Fibroblast of pulmonary artery (primary cell): ENCODE measurements at regions not wholly inside any gene's neighbourhood (a gene's known extent, or its start where the extent isn't known, plus 50 kb on each side); places are given as distances from the start of the nearest gene placed in this dataset.

Source experiments
- DNase-seq: peaks from one replicate; pipeline ENCODE4 v3.0.0-alpha.2; 2010; ENCODE audit warnings: low read depth
- H3K4me3 ChIP-seq: replicated peaks from 2 replicates; pipeline ENCODE4 v1.5.1; 2011; ENCODE audit warnings: low read depth, mild to moderate bottlenecking, control low read depth, low read length, moderate library complexity
- TF ChIP-seq, protein P1 (sequence below): IDR thresholded peaks from 2 replicates; pipeline ENCODE4 v1.5.1; 2011; ENCODE audit warnings: mild to moderate bottlenecking, control low read depth, low read length, inconsistent platforms; ENCODE audit errors: missing control alignments

DNA sequence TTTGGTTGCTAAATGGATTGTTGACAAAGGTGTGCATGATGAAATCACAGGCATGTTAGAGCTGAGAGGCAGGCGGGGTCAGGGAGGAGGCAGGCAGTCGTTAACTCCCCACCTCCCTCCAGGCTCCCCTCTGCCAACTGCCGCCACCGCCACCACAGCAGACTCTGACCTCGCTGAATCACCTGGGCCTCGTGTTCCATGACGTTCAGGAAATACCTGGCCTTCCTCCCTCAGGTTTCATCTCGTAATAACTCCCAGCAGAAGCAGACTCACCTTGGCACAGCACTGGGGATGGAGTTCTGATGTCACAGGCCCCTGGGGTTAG, 198.5 kb downstream of the KATNAL1 start:
- DNase-seq, result no peak
- TF ChIP-seq, protein P1, sequence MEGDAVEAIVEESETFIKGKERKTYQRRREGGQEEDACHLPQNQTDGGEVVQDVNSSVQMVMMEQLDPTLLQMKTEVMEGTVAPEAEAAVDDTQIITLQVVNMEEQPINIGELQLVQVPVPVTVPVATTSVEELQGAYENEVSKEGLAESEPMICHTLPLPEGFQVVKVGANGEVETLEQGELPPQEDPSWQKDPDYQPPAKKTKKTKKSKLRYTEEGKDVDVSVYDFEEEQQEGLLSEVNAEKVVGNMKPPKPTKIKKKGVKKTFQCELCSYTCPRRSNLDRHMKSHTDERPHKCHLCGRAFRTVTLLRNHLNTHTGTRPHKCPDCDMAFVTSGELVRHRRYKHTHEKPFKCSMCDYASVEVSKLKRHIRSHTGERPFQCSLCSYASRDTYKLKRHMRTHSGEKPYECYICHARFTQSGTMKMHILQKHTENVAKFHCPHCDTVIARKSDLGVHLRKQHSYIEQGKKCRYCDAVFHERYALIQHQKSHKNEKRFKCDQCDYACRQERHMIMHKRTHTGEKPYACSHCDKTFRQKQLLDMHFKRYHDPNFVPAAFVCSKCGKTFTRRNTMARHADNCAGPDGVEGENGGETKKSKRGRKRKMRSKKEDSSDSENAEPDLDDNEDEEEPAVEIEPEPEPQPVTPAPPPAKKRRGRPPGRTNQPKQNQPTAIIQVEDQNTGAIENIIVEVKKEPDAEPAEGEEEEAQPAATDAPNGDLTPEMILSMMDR, result no peak
- H3K4me3 ChIP-seq, result no peak overlapping the region

- no peak for DNase-seq
- no peak overlapping the region for H3K4me3 ChIP-seq
- TF ChIP-seq, protein P1, result no peak
These were observed 199.0 kb downstream of the KATNAL1 start for GRCh38 chr13:30108216-30108912.

GRCh38 chr13:30107521-30108136, 199.7 kb downstream of the KATNAL1 start:
- H3K4me3 ChIP-seq, result no peak overlapping the region
- DNase-seq, result no peak
- TF ChIP-seq, protein P1, result no peak

DNA sequence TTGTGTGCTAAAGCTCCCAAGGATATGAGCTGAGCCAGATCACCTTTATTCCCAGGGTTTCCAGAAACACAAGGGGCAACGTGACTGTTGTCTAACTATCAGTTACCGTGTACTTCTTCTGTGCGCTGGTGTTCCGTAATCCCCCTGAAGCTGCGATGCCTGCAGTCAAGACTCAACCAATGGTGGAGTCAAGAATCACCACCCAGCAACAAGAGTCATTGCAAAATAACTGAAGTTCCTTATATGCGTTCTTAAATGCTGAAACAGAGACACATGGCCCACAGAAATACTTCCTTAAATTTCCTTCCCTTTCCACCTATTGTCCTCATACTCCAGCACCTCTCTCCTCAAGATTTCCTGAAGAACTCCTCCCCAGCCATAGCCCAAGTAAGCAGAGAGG, 200.2 kb downstream of the KATNAL1 start:
- no peak overlapping the region for H3K4me3 ChIP-seq
- TF ChIP-seq, protein P1, result no peak
- no peak for DNase-seq

GRCh38 chr13:30105381-30105780, 202.0 kb downstream of the KATNAL1 start:
- H3K4me3 ChIP-seq, result no peak overlapping the region
- TF ChIP-seq, protein P1, result no peak
- DNase-seq, result no peak

- DNase-seq, result no peak
- TF ChIP-seq, protein P1, result no peak
- H3K4me3 ChIP-seq, result no peak overlapping the region
These were observed 204.1 kb downstream of the KATNAL1 start for GRCh38 chr13:30103161-30103840.

DNA sequence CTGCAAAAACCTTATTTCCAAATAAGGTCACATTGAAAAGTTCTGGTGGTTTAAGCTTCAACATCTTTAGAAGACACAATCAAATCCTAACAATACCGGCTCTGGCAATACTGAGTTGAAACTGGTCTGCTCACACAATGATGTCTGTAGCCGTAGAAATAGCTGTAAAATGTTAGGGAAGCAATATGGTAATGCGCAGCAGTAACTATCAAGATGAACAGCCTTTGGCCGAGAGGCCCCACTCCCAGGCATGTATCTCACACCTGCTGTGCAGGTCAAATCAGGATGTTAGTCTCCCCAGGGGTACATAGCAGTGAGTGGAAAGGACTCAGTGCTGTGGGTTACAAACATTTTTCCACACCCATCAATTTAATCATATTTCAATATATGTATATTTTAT, 207.1 kb downstream of the KATNAL1 start:
- TF ChIP-seq, protein P1, result no peak
- no peak for DNase-seq
- no peak overlapping the region for H3K4me3 ChIP-seq
